WERI-Rb-1 (cell line): ENCODE measurements at regions not wholly inside any gene's neighbourhood (a gene's known extent, or its start where the extent isn't known, plus 50 kb on each side); places are given as distances from the start of the nearest gene placed in this dataset.

Source experiments
- DNase-seq: peaks from one replicate; pipeline ENCODE4 v3.0.0-alpha.2; 2020
- H3K27ac ChIP-seq: fragments of 250-450 bp; sonication (Bioruptor Pico); 2 replicates; pipeline ENCODE4 v1.5.1; 2020; ENCODE audit warnings: mild to moderate bottlenecking, moderate library complexity
- H3K27me3 ChIP-seq: fragments of 250-450 bp; sonication (Bioruptor Pico); 2 replicates; pipeline ENCODE4 v1.5.1; 2021; ENCODE audit warnings: mild to moderate bottlenecking, low read depth, moderate library complexity; ENCODE audit not compliant: insufficient read depth, severe bottlenecking
- H3K36me3 ChIP-seq: fragments of 250-450 bp; sonication (Bioruptor Pico); 2 replicates; pipeline ENCODE4 v1.5.1; 2020; ENCODE audit warnings: mild to moderate bottlenecking, moderate library complexity
- H3K4me3 ChIP-seq: 2 replicates; pipeline ENCODE4 v1.5.1; 2011; ENCODE audit warnings: low read depth, mild to moderate bottlenecking, control low read depth, low read length
- H3K9me3 ChIP-seq: fragments of 250-450 bp; sonication (Bioruptor Pico); 2 replicates; pipeline ENCODE4 v1.5.1; 2021; ENCODE audit warnings: mild to moderate bottlenecking, moderate library complexity; ENCODE audit not compliant: severe bottlenecking
- CTCF ChIP-seq: IDR thresholded peaks from 2 replicates; pipeline ENCODE4 v1.5.1; 2011; ENCODE audit warnings: low read depth, mild to moderate bottlenecking, control low read depth, inconsistent platforms, low read length

- TF ChIP-seq CTCF: no peak
- Histone ChIP-seq H3K27ac (no peak overlapping the region), H3K9me3 (no peaks in the 10 kb centered on the region), H3K36me3 (0 out of 2 replicates have a peak, but pooled peaks cover 2% of the 10 kb centered on the region), H3K4me3 (no peak overlapping the region), H3K27me3 (no peaks in the 10 kb centered on the region)
- no peak for DNase-seq
These were observed 171.0 kb upstream of the GSE1 start for GRCh38 chr16:85441890-85442670.

- no peak for DNase-seq
- peak overlapping the region; percentile 34 for H3K27ac ChIP-seq
- H3K27me3 ChIP-seq: no peaks in the 10 kb centered on the region
- 0 out of 2 replicates have a peak, but pooled peaks cover 3% of the 10 kb centered on the region for H3K36me3 ChIP-seq
- no peaks in the 10 kb centered on the region for H3K9me3 ChIP-seq
- no peak for TF ChIP-seq CTCF
- no peak overlapping the region for H3K4me3 ChIP-seq
These were observed 170.0 kb upstream of the GSE1 start for GRCh38 chr16:85443116-85443515.

- H3K4me3 ChIP-seq: no peak overlapping the region
- TF ChIP-seq CTCF: no peak
- DNase-seq: no peak
- peaks cover 3% of the 10 kb centered on the region; the same call in 1 of the 2 replicates for H3K36me3 ChIP-seq
- H3K27ac ChIP-seq: peak overlapping the region; percentile 34
- H3K9me3 ChIP-seq: no peaks in the 10 kb centered on the region
- no peaks in the 10 kb centered on the region for H3K27me3 ChIP-seq
These were observed 169.6 kb upstream of the GSE1 start for GRCh38 chr16:85443531-85443930.

- Histone ChIP-seq H3K27ac (peak overlapping the region; percentile 93), H3K4me3 (no peak overlapping the region), H3K27me3 (no peaks in the 10 kb centered on the region), H3K9me3 (no peaks in the 10 kb centered on the region), H3K36me3 (peaks cover 11% of the 10 kb centered on the region)
- peak; percentile 71 for DNase-seq
- 0 out of 2 replicates have a peak, but pooled peaks have one; percentile 14 for TF ChIP-seq CTCF
These were observed 167.9 kb upstream of the GSE1 start for GRCh38 chr16:85445064-85445778.

GRCh38 chr16:85445779-85446222, 167.3 kb upstream of the GSE1 start:
- no peak overlapping the region for H3K4me3 ChIP-seq
- no peak for DNase-seq
- H3K36me3 ChIP-seq: peaks cover 11% of the 10 kb centered on the region
- no peaks in the 10 kb centered on the region for H3K27me3 ChIP-seq
- TF ChIP-seq CTCF: no peak
- no peaks in the 10 kb centered on the region for H3K9me3 ChIP-seq
- peak overlapping the region; percentile 93 for H3K27ac ChIP-seq
